Neural cell (in vitro differentiated cells): ENCODE measurements at regions not wholly inside any gene's neighbourhood (a gene's known extent, or its start where the extent isn't known, plus 50 kb on each side); places are given as distances from the start of the nearest gene placed in this dataset.

Experiments
- H2AFZ ChIP-seq: fragments of 200-600, 300-800 bp; sonication (generic), shearing (Covaris generic); 2 replicates; pipeline ENCODE4 v1.6.0; 2014; ENCODE audit warnings: low read depth, mild to moderate bottlenecking, antibody characterized with exemption, low read length, moderate library complexity
- H3F3A ChIP-seq: fragments of 200-600 bp; shearing (Covaris generic); 2 replicates; pipeline ENCODE4 v1.6.1; 2016; ENCODE audit warnings: mild to moderate bottlenecking, moderate library complexity, mixed read lengths, antibody characterized with exemption, low read length; ENCODE audit not compliant: insufficient read depth, poor library complexity, severe bottlenecking
- H3K27ac ChIP-seq: fragments of 200-600, 300-800 bp; sonication (generic), shearing (Covaris generic); 2 replicates; pipeline ENCODE4 v1.5.1; 2014; ENCODE audit warnings: mild to moderate bottlenecking, low read length, moderate library complexity
- H3K27me3 ChIP-seq: fragments of 300-800, 200-600 bp; sonication (generic), shearing (Covaris generic); 2 replicates; pipeline ENCODE4 v1.6.0; 2014; ENCODE audit warnings: mild to moderate bottlenecking, low read depth, low read length, moderate library complexity; ENCODE audit not compliant: insufficient read depth
- H3K36me3 ChIP-seq: fragments of 300-800, 200-600 bp; sonication (generic), shearing (Covaris generic); 2 replicates; pipeline ENCODE4 v1.5.1; 2014; ENCODE audit warnings: mild to moderate bottlenecking, antibody characterized with exemption, low read length, moderate library complexity; ENCODE audit not compliant: insufficient read depth
- H3K4me2 ChIP-seq: fragments of 300-800, 200-600 bp; sonication (generic), shearing (Covaris generic); 2 replicates; pipeline ENCODE4 v1.6.0; 2014; ENCODE audit warnings: mild to moderate bottlenecking, low read length
- H3K4me3 ChIP-seq: fragments of 300-800, 200-600 bp; sonication (generic), shearing (Covaris generic); 2 replicates; pipeline ENCODE4 v1.5.1; 2014; ENCODE audit warnings: mild to moderate bottlenecking, low read length, moderate library complexity
- H3K79me2 ChIP-seq: fragments of 200-600 bp; shearing (Covaris generic); replicated peaks from 2 replicates; pipeline ENCODE4 v1.6.0; 2014; ENCODE audit warnings: mild to moderate bottlenecking, low read length, moderate library complexity; ENCODE audit not compliant: insufficient read depth
- H3K9ac ChIP-seq: fragments of 300-800, 200-600 bp; sonication (generic), shearing (Covaris generic); 2 replicates; pipeline ENCODE4 v1.6.1; 2016; ENCODE audit warnings: mild to moderate bottlenecking, low read length, mixed read lengths
- H3K9me2 ChIP-seq: fragments of 200-600 bp; shearing (Covaris generic); 2 replicates; pipeline ENCODE4 v1.6.1; 2016; ENCODE audit warnings: mild to moderate bottlenecking, low read length, mixed read lengths; ENCODE audit not compliant: insufficient read depth
- H3K9me3 ChIP-seq: fragments of 200-600, 300-800 bp; sonication (generic), shearing (Covaris generic); 2 replicates; pipeline ENCODE4 v1.6.1; 2016; ENCODE audit warnings: mild to moderate bottlenecking, mixed run types, low read length, moderate library complexity, mixed read lengths
- H4K20me1 ChIP-seq: fragments of 200-600 bp; shearing (Covaris generic); 2 replicates; pipeline ENCODE4 v1.6.1; 2016; ENCODE audit warnings: mild to moderate bottlenecking, mixed run types; ENCODE audit not compliant: insufficient read depth
- EP300 ChIP-seq: fragments of 450-650 bp; conservative IDR thresholded peaks from 2 replicates; pipeline ENCODE4 v1.6.1; 2014; ENCODE audit warnings: antibody characterized with exemption, mild to moderate bottlenecking, moderate library complexity; ENCODE audit not compliant: poor library complexity, severe bottlenecking
- EZH2 ChIP-seq: fragments of 200-600, 300-800 bp; shearing (Covaris generic), sonication (generic); IDR thresholded peaks from 2 replicates; pipeline ENCODE4 v1.6.1; 2014; ENCODE audit warnings: antibody characterized with exemption, low read length, borderline replicate concordance, mild to moderate bottlenecking; ENCODE audit not compliant: insufficient read depth, poor library complexity, severe bottlenecking
- MXI1 ChIP-seq: fragments of 450-650 bp; conservative IDR thresholded peaks from 2 replicates; pipeline ENCODE4 v1.6.1; 2014; ENCODE audit warnings: antibody characterized with exemption, mild to moderate bottlenecking; ENCODE audit not compliant: poor library complexity, severe bottlenecking
- POLR2AphosphoS5 ChIP-seq: IDR thresholded peaks from 2 replicates; pipeline ENCODE4 v1.6.1; 2012
- RAD21 ChIP-seq: fragments of 450-650 bp; conservative IDR thresholded peaks from 2 replicates; pipeline ENCODE4 v1.6.1; 2014; ENCODE audit warnings: antibody characterized with exemption, mild to moderate bottlenecking, moderate library complexity
- SMC3 ChIP-seq: fragments of 450-650 bp; conservative IDR thresholded peaks from 2 replicates; pipeline ENCODE4 v1.6.1; 2014; ENCODE audit warnings: antibody characterized with exemption, mild to moderate bottlenecking, moderate library complexity; ENCODE audit not compliant: poor library complexity
- TAF1 ChIP-seq: IDR thresholded peaks from 2 replicates; pipeline ENCODE4 v1.6.1; 2012; ENCODE audit warnings: low read depth
- TF ChIP-seq, protein P1 (sequence below): fragments of 450-650 bp; IDR thresholded peaks from 2 replicates; pipeline ENCODE4 v1.5.1; 2014; ENCODE audit warnings: antibody characterized with exemption, mild to moderate bottlenecking, moderate library complexity; ENCODE audit not compliant: poor library complexity, severe bottlenecking
- TF ChIP-seq, protein P2 (sequence below): IDR thresholded peaks from 2 replicates; pipeline ENCODE4 v1.6.1; 2012; ENCODE audit warnings: borderline replicate concordance

DNA sequence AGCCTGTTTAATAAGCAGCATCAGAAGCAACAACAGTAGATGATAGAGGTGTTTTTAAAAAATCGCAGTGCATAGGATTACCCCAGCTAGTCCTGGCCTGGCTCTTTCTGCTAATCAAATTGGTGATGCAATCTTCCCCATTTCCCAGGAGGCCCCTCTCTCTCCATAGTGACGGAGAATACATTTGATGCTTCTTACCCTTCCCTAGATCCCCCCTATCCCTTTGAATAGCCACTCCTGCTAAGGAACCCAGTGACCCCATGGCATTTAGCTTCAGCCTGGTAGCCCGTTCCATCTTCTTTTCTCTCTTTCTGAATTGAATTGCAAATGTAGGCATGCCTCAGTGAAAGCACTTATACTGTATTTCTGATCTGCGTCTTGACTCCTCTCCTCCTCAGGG is 223.6 kb upstream of the GAP43 start:
- no peak overlapping the region for H3K4me2 ChIP-seq
- peak overlapping the region; percentile 4 for H3K9ac ChIP-seq
- H3K9me3 ChIP-seq = no peaks in the 10 kb centered on the region
- no peaks in the 10 kb centered on the region for H4K20me1 ChIP-seq
- no peaks in the 10 kb centered on the region for H3K27me3 ChIP-seq
- peak overlapping the region; percentile 10 for H2AFZ ChIP-seq
- no peak overlapping the region for H3K4me3 ChIP-seq
- peak overlapping the region; percentile 54 for H3K27ac ChIP-seq
- no peaks in the 10 kb centered on the region for H3F3A ChIP-seq
- no peaks in the 10 kb centered on the region for H3K36me3 ChIP-seq
- H3K9me2 ChIP-seq = no peaks in the 10 kb centered on the region
- H3K79me2 ChIP-seq = no peaks in the 10 kb centered on the region
- TF ChIP-seq, protein P1, sequence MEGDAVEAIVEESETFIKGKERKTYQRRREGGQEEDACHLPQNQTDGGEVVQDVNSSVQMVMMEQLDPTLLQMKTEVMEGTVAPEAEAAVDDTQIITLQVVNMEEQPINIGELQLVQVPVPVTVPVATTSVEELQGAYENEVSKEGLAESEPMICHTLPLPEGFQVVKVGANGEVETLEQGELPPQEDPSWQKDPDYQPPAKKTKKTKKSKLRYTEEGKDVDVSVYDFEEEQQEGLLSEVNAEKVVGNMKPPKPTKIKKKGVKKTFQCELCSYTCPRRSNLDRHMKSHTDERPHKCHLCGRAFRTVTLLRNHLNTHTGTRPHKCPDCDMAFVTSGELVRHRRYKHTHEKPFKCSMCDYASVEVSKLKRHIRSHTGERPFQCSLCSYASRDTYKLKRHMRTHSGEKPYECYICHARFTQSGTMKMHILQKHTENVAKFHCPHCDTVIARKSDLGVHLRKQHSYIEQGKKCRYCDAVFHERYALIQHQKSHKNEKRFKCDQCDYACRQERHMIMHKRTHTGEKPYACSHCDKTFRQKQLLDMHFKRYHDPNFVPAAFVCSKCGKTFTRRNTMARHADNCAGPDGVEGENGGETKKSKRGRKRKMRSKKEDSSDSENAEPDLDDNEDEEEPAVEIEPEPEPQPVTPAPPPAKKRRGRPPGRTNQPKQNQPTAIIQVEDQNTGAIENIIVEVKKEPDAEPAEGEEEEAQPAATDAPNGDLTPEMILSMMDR = no peak
- TF ChIP-seq TAF1 = no peak
- no peak for TF ChIP-seq EZH2
- no peak for TF ChIP-seq POLR2AphosphoS5
- TF ChIP-seq SMC3 = no peak
- TF ChIP-seq, protein P2, sequence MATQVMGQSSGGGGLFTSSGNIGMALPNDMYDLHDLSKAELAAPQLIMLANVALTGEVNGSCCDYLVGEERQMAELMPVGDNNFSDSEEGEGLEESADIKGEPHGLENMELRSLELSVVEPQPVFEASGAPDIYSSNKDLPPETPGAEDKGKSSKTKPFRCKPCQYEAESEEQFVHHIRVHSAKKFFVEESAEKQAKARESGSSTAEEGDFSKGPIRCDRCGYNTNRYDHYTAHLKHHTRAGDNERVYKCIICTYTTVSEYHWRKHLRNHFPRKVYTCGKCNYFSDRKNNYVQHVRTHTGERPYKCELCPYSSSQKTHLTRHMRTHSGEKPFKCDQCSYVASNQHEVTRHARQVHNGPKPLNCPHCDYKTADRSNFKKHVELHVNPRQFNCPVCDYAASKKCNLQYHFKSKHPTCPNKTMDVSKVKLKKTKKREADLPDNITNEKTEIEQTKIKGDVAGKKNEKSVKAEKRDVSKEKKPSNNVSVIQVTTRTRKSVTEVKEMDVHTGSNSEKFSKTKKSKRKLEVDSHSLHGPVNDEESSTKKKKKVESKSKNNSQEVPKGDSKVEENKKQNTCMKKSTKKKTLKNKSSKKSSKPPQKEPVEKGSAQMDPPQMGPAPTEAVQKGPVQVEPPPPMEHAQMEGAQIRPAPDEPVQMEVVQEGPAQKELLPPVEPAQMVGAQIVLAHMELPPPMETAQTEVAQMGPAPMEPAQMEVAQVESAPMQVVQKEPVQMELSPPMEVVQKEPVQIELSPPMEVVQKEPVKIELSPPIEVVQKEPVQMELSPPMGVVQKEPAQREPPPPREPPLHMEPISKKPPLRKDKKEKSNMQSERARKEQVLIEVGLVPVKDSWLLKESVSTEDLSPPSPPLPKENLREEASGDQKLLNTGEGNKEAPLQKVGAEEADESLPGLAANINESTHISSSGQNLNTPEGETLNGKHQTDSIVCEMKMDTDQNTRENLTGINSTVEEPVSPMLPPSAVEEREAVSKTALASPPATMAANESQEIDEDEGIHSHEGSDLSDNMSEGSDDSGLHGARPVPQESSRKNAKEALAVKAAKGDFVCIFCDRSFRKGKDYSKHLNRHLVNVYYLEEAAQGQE = peak; percentile 19

DNA sequence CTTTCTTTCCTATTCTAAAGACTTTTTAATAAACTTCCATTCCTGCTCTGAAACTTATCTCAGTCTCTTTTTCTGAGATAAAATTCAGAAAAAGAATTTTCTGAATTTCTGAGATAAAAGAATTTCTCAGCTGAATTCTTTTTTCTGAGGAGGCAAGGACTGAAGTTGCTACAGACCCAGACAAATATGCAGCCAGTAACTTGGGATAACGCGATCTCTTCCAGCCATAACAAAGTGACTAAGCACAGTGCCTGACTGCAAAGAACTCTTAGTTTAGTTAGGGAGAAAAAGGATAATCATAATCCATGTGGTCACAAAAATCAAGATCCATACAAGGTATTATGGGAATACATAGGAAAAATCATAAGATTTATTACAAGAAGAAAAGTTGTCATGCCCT is 222.0 kb upstream of the GAP43 start:
- no peaks in the 10 kb centered on the region for H3K79me2 ChIP-seq
- H3K4me3 ChIP-seq = no peak overlapping the region
- no peak overlapping the region for H3K9ac ChIP-seq
- H3F3A ChIP-seq = no peaks in the 10 kb centered on the region
- H3K27me3 ChIP-seq = no peaks in the 10 kb centered on the region
- no peaks in the 10 kb centered on the region for H3K9me3 ChIP-seq
- no peak overlapping the region for H3K4me2 ChIP-seq
- no peaks in the 10 kb centered on the region for H3K36me3 ChIP-seq
- TF ChIP-seq RAD21 (no peak), MXI1 (no peak), EP300 (no peak), POLR2AphosphoS5 (no peak), SMC3 (no peak), TAF1 (no peak), EZH2 (no peak)
- TF ChIP-seq, protein P2 = no peak
- TF ChIP-seq, protein P1 = no peak
- H4K20me1 ChIP-seq = no peaks in the 10 kb centered on the region
- H3K27ac ChIP-seq = no peak overlapping the region
- no peak overlapping the region for H2AFZ ChIP-seq
- H3K9me2 ChIP-seq = no peaks in the 10 kb centered on the region
